Trophoblast cell (in vitro differentiated cells and primary cell): ENCODE measurements at regions not wholly inside any gene's neighbourhood (a gene's known extent, or its start where the extent isn't known, plus 50 kb on each side); places are given as distances from the start of the nearest gene placed in this dataset.

Source experiments
- DNase-seq, 2 donors: peaks; one replicate each; pipeline ENCODE4 v3.0.0-alpha.2; 2016
- H2AFZ ChIP-seq: 2 replicates; pipeline ENCODE4 v1.6.1; 2013; ENCODE audit warnings: low read length, moderate library complexity, mild to moderate bottlenecking; ENCODE audit not compliant: insufficient read depth, poor library complexity
- H2AK5ac ChIP-seq: 2 replicates; pipeline ENCODE4 v1.6.1; 2013; ENCODE audit warnings: mild to moderate bottlenecking, low read length
- H2BK120ac ChIP-seq: 2 replicates; pipeline ENCODE4 v1.6.1; 2013; ENCODE audit warnings: low read length, mild to moderate bottlenecking, moderate library complexity; ENCODE audit not compliant: insufficient read depth, poor library complexity
- H2BK12ac ChIP-seq: 2 replicates; pipeline ENCODE4 v1.6.1; 2013; ENCODE audit warnings: mild to moderate bottlenecking, low read length, moderate library complexity
- H2BK5ac ChIP-seq: 2 replicates; pipeline ENCODE4 v1.6.1; 2013; ENCODE audit warnings: low read length, low read depth, moderate library complexity, mild to moderate bottlenecking; ENCODE audit not compliant: poor library complexity
- H3K14ac ChIP-seq: 2 replicates; pipeline ENCODE4 v1.6.1; 2013; ENCODE audit warnings: mild to moderate bottlenecking, low read length
- H3K18ac ChIP-seq: 2 replicates; pipeline ENCODE4 v1.6.1; 2013; ENCODE audit warnings: mild to moderate bottlenecking, low read length
- H3K23ac ChIP-seq: 2 replicates; pipeline ENCODE4 v1.6.1; 2013; ENCODE audit warnings: low read length
- H3K27ac ChIP-seq: 2 replicates; pipeline ENCODE4 v1.5.1; 2013; ENCODE audit warnings: low read depth, mild to moderate bottlenecking, inconsistent platforms, low read length, moderate library complexity
- H3K27me3 ChIP-seq: 2 replicates; pipeline ENCODE4 v1.6.1; 2013; ENCODE audit warnings: inconsistent platforms, mild to moderate bottlenecking, low read length, moderate library complexity; ENCODE audit not compliant: insufficient read depth
- H3K36me3 ChIP-seq, 2 experiments: 1 replicate in 1 of 2; 2 replicates in 1 of 2; pipeline ENCODE4 v1.6.1; 2013; ENCODE audit warnings: low read length in 2 of 2, mild to moderate bottlenecking in 2 of 2, moderate library complexity in 1 of 2; ENCODE audit not compliant: insufficient read depth in 2 of 2, control insufficient read depth in 1 of 2
- H3K4ac ChIP-seq: 2 replicates; pipeline ENCODE4 v1.6.1; 2013; ENCODE audit warnings: low read depth, mild to moderate bottlenecking, low read length, moderate library complexity
- H3K4me1 ChIP-seq, 2 experiments: 1 replicate in 1 of 2; 2 replicates in 1 of 2; pipeline ENCODE4 v1.6.1; 2013; ENCODE audit warnings: low read length in 2 of 2, mild to moderate bottlenecking in 2 of 2, moderate library complexity in 1 of 2; ENCODE audit not compliant: insufficient read depth in 2 of 2, control insufficient read depth in 1 of 2
- H3K4me2 ChIP-seq: 2 replicates; pipeline ENCODE4 v1.6.1; 2013; ENCODE audit warnings: inconsistent platforms, mild to moderate bottlenecking, low read length, moderate library complexity
- H3K4me3 ChIP-seq: 2 replicates; pipeline ENCODE4 v1.5.1; 2013; ENCODE audit warnings: mild to moderate bottlenecking, low read depth, low read length, inconsistent platforms
- H3K79me1 ChIP-seq: one replicate; pipeline ENCODE4 v1.6.1; 2013; ENCODE audit warnings: low read length
- H3K79me2 ChIP-seq: 2 replicates; pipeline ENCODE4 v1.6.1; 2013; ENCODE audit warnings: low read length, mild to moderate bottlenecking; ENCODE audit not compliant: control insufficient read depth, insufficient read depth, poor library complexity
- H3K9ac ChIP-seq: 2 replicates; pipeline ENCODE4 v1.6.1; 2013; ENCODE audit warnings: mild to moderate bottlenecking, low read length
- H3K9me3 ChIP-seq: 2 replicates; pipeline ENCODE4 v1.6.1; 2013; ENCODE audit warnings: low read depth, mild to moderate bottlenecking, control low read depth, inconsistent platforms, low read length; ENCODE audit not compliant: insufficient read depth
- H4K12ac ChIP-seq: 2 replicates; pipeline ENCODE4 v1.6.1; 2013; ENCODE audit warnings: low read depth, mild to moderate bottlenecking, low read length, moderate library complexity
- H4K8ac ChIP-seq: 2 replicates; pipeline ENCODE4 v1.6.1; 2013; ENCODE audit warnings: low read depth, mild to moderate bottlenecking, low read length, moderate library complexity
- H4K91ac ChIP-seq: one replicate; pipeline ENCODE4 v1.6.1; 2013; ENCODE audit warnings: low read depth, mild to moderate bottlenecking, low read length, moderate library complexity
- WGBS: extraction: QIAGEN DNeasy Blood & Tissue Kit; methylation state at CpG from one replicate; pipeline ENCODE4 v1.1.7; 2013; ENCODE audit warnings: missing lambda C conversion rate; ENCODE audit not compliant: insufficient read length, insufficient coverage; ENCODE audit errors: extremely low coverage; 5-methylcytosine and 5-hydroxymethylcytosine counted together

GRCh38 chr1:240672132-240672811 lies 60.3 kb upstream of the GREM2 start:
- no peaks in the 10 kb centered on the region for H3K79me2 ChIP-seq
- H3K4me2 ChIP-seq: no peak overlapping the region
- no peak overlapping the region for H4K8ac ChIP-seq
- H4K91ac ChIP-seq: no peak overlapping the region
- no peak overlapping the region for H2AK5ac ChIP-seq
- no peaks in the 10 kb centered on the region for H3K36me3 ChIP-seq
- H3K79me1 ChIP-seq: no peaks in the 10 kb centered on the region
- H4K12ac ChIP-seq: no peak overlapping the region
- H3K23ac ChIP-seq: no peak overlapping the region
- no peak overlapping the region for H3K9ac ChIP-seq
- no peaks in the 10 kb centered on the region for H3K27me3 ChIP-seq
- no peaks in the 10 kb centered on the region for H3K4me1 ChIP-seq
- no peak overlapping the region for H3K14ac ChIP-seq
- DNase-seq: no peak
- no peak overlapping the region for H3K4me3 ChIP-seq
- H3K4ac ChIP-seq: no peak overlapping the region
- no peak overlapping the region for H2BK120ac ChIP-seq
- no peak overlapping the region for H2BK5ac ChIP-seq
- no peak overlapping the region for H3K27ac ChIP-seq
- H3K9me3 ChIP-seq: no peaks in the 10 kb centered on the region
- H2BK12ac ChIP-seq: no peak overlapping the region
- H2AFZ ChIP-seq: no peak overlapping the region
- no CpG with 5 or more reads among the region's 2 CpGs for WGBS
- no peak overlapping the region for H3K18ac ChIP-seq

- H3K14ac ChIP-seq: no peak overlapping the region
- no peak overlapping the region for H2AK5ac ChIP-seq
- no peak for DNase-seq
- H3K27ac ChIP-seq: no peak overlapping the region
- no peak overlapping the region for H3K4me2 ChIP-seq
- H2AFZ ChIP-seq: no peak overlapping the region
- H4K8ac ChIP-seq: no peak overlapping the region
- no peak overlapping the region for H2BK5ac ChIP-seq
- no peaks in the 10 kb centered on the region for H3K79me1 ChIP-seq
- no peak overlapping the region for H3K4me3 ChIP-seq
- H4K91ac ChIP-seq: no peak overlapping the region
- no peaks in the 10 kb centered on the region for H3K36me3 ChIP-seq
- H2BK120ac ChIP-seq: no peak overlapping the region
- peak overlapping the region; percentile 71 for H2BK12ac ChIP-seq
- H3K4me1 ChIP-seq: no peaks in the 10 kb centered on the region
- H3K9me3 ChIP-seq: no peaks in the 10 kb centered on the region
- H3K23ac ChIP-seq: no peak overlapping the region
- no peaks in the 10 kb centered on the region for H3K79me2 ChIP-seq
- no peak overlapping the region for H4K12ac ChIP-seq
- H3K18ac ChIP-seq: no peak overlapping the region
- H3K27me3 ChIP-seq: no peaks in the 10 kb centered on the region
- WGBS: no CpG with 5 or more reads among the region's 3 CpGs
- H3K4ac ChIP-seq: no peak overlapping the region
- no peak overlapping the region for H3K9ac ChIP-seq
Observed at GRCh38 chr1:240667351-240667750, 55.4 kb upstream of the GREM2 start.

GRCh38 chr1:240666568-240667198 lies 54.7 kb upstream of the GREM2 start:
- H4K12ac ChIP-seq: no peak overlapping the region
- H3K36me3 ChIP-seq: no peaks in the 10 kb centered on the region
- no peak overlapping the region for H2BK12ac ChIP-seq
- no peak overlapping the region for H3K4me3 ChIP-seq
- no peak overlapping the region for H2AK5ac ChIP-seq
- no peak overlapping the region for H2AFZ ChIP-seq
- H4K91ac ChIP-seq: no peak overlapping the region
- no peaks in the 10 kb centered on the region for H3K79me1 ChIP-seq
- H3K79me2 ChIP-seq: no peaks in the 10 kb centered on the region
- no peak overlapping the region for H3K23ac ChIP-seq
- DNase-seq: peak in 1 of 2 donors; percentile 65
- no peak overlapping the region for H3K27ac ChIP-seq
- WGBS: no CpG with 5 or more reads among the region's 9 CpGs
- no peak overlapping the region for H3K18ac ChIP-seq
- H3K14ac ChIP-seq: no peak overlapping the region
- H3K4me1 ChIP-seq: no peaks in the 10 kb centered on the region
- no peak overlapping the region for H2BK120ac ChIP-seq
- no peak overlapping the region for H4K8ac ChIP-seq
- H3K9me3 ChIP-seq: no peaks in the 10 kb centered on the region
- H2BK5ac ChIP-seq: no peak overlapping the region
- no peaks in the 10 kb centered on the region for H3K27me3 ChIP-seq
- H3K4me2 ChIP-seq: no peak overlapping the region
- H3K9ac ChIP-seq: no peak overlapping the region
- H3K4ac ChIP-seq: no peak overlapping the region

- DNase-seq: no peak
- Histone ChIP-seq H3K79me1 (no peaks in the 10 kb centered on the region), H2BK12ac (no peak overlapping the region), H3K36me3 (no peaks in the 10 kb centered on the region), H3K18ac (no peak overlapping the region), H3K9ac (no peak overlapping the region), H4K91ac (no peak overlapping the region), H3K4ac (no peak overlapping the region), H3K4me1 (no peaks in the 10 kb centered on the region), H3K4me2 (no peak overlapping the region), H2BK120ac (no peak overlapping the region), H4K8ac (no peak overlapping the region), H2BK5ac (no peak overlapping the region), H3K14ac (no peak overlapping the region), H2AFZ (no peak overlapping the region), H3K4me3 (no peak overlapping the region), H3K27me3 (no peaks in the 10 kb centered on the region), H3K27ac (no peak overlapping the region), H4K12ac (no peak overlapping the region), H3K23ac (no peak overlapping the region), H3K9me3 (no peaks in the 10 kb centered on the region), H2AK5ac (no peak overlapping the region), H3K79me2 (no peaks in the 10 kb centered on the region)
- no CpG with 5 or more reads among the region's 1 CpG for WGBS
Observed at GRCh38 chr1:240663169-240663879, 51.4 kb upstream of the GREM2 start.
